ENCODE measurements at regions not wholly inside any gene's neighbourhood (a gene's known extent, or its start where the extent isn't known, plus 50 kb on each side); places are given as distances from the start of the nearest gene placed in this dataset.

DNA sequence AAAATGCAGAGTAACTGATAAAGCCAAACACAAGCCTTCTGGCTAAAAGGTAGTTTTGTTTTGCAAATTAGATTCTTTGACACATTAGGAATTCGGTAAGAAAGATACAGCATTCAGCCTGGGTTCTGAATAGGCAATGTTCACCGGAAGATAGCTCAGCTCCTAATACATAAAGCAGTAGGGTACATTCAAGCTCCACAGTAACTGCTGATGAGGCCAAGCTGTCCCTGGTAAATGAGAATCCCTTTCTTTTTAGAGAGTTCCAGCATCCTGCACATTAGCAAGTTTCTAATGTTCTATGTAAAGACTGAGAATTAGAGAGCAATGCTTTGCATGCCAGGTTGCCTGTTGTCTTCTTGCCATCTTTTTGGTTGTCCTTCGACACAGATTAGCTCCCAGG lies 316.3 kb upstream of the SLC14A2 start:
- TF ChIP-seq, protein P1, sequence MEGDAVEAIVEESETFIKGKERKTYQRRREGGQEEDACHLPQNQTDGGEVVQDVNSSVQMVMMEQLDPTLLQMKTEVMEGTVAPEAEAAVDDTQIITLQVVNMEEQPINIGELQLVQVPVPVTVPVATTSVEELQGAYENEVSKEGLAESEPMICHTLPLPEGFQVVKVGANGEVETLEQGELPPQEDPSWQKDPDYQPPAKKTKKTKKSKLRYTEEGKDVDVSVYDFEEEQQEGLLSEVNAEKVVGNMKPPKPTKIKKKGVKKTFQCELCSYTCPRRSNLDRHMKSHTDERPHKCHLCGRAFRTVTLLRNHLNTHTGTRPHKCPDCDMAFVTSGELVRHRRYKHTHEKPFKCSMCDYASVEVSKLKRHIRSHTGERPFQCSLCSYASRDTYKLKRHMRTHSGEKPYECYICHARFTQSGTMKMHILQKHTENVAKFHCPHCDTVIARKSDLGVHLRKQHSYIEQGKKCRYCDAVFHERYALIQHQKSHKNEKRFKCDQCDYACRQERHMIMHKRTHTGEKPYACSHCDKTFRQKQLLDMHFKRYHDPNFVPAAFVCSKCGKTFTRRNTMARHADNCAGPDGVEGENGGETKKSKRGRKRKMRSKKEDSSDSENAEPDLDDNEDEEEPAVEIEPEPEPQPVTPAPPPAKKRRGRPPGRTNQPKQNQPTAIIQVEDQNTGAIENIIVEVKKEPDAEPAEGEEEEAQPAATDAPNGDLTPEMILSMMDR (IDR thresholded peaks at IDR 0.05) = no peak
- TF ChIP-seq POLR2A (IDR thresholded peaks at IDR 0.05) (no peak), POLR2AphosphoS5 (IDR thresholded peaks at IDR 0.05) (no peak)

All from breast epithelium (tissue), 3 donors.